SK-N-SH treated with all-trans-retinoic acid at 6 μM for 48 hours (cell line): ENCODE measurements at regions not wholly inside any gene's neighbourhood (a gene's known extent, or its start where the extent isn't known, plus 50 kb on each side); places are given as distances from the start of the nearest gene placed in this dataset.

Experiments used
- ATAC-seq: fragments of 200-7000 bp; cut with Tn5 transposase; 3 replicates; pipeline ENCODE4 v1.9.1; 2020; ENCODE audit warnings: mild to moderate bottlenecking, moderate library complexity
- ARNTL ChIP-seq: fragments of 450-650 bp; formaldehyde crosslinking; IDR thresholded peaks from 2 replicates; pipeline ENCODE4 v1.5.0; 2020; ENCODE audit warnings: low read depth, mild to moderate bottlenecking, moderate library complexity, borderline replicate concordance
- BACH2 ChIP-seq: fragments of 250-450 bp; sonication (Bioruptor Pico); IDR thresholded peaks from 2 replicates; pipeline ENCODE4 v1.9.0; 2021; ENCODE audit warnings: mild to moderate bottlenecking, borderline replicate concordance
- CSDC2 ChIP-seq: fragments of 250-450 bp; sonication (Bioruptor Pico); IDR thresholded peaks from 2 replicates; pipeline ENCODE4 v1.5.0; 2020; ENCODE audit warnings: mild to moderate bottlenecking, moderate library complexity
- ESRRG ChIP-seq: fragments of 250-450 bp; sonication (Bioruptor Pico); IDR thresholded peaks from 2 replicates; pipeline ENCODE4 v1.6.1; 2021; ENCODE audit warnings: mild to moderate bottlenecking
- GLIS3 ChIP-seq: fragments of 250-450 bp; sonication (Bioruptor Pico); IDR thresholded peaks from 2 replicates; pipeline ENCODE4 v1.5.0; 2020; ENCODE audit warnings: mild to moderate bottlenecking, moderate library complexity
- ISL1 ChIP-seq: fragments of 250-450 bp; sonication (Bioruptor Pico); IDR thresholded peaks from 2 replicates; pipeline ENCODE4 v2.1.2; 2022; ENCODE audit warnings: mild to moderate bottlenecking, moderate library complexity
- OSR1 ChIP-seq: fragments of 250-450 bp; sonication (Bioruptor Pico); IDR thresholded peaks from 2 replicates; pipeline ENCODE4 v1.8.0; 2022; ENCODE audit warnings: moderate library complexity, mild to moderate bottlenecking, inconsistent platforms
- PPARA ChIP-seq: fragments of 250-450 bp; sonication (Bioruptor Pico); IDR thresholded peaks from 2 replicates; pipeline ENCODE4 v1.5.0; 2020; ENCODE audit warnings: mild to moderate bottlenecking, borderline replicate concordance
- RARB ChIP-seq: fragments of 250-450 bp; sonication (Bioruptor Pico); IDR thresholded peaks from 2 replicates; pipeline ENCODE4 v1.8.0; 2021; ENCODE audit warnings: mild to moderate bottlenecking, moderate library complexity
- SNAI2 ChIP-seq: fragments of 250-450 bp; sonication (Bioruptor Pico); IDR thresholded peaks from 2 replicates; pipeline ENCODE4 v1.5.0; 2020; ENCODE audit warnings: mild to moderate bottlenecking, moderate library complexity
- TOX ChIP-seq: fragments of 250-450 bp; sonication (Bioruptor Pico); IDR thresholded peaks from 2 replicates; pipeline ENCODE4 v1.8.0; 2021; ENCODE audit warnings: mild to moderate bottlenecking, moderate library complexity, borderline replicate concordance
- ZC3H10 ChIP-seq: fragments of 250-450 bp; sonication (Bioruptor Pico); IDR thresholded peaks from 2 replicates; pipeline ENCODE4 v1.5.1; 2021; ENCODE audit warnings: mild to moderate bottlenecking, moderate library complexity
- ZFP3 ChIP-seq: fragments of 250-450 bp; sonication (Bioruptor Pico); IDR thresholded peaks from 2 replicates; pipeline ENCODE4 v1.5.0; 2020; ENCODE audit warnings: mild to moderate bottlenecking, moderate library complexity
- ZFP30 ChIP-seq: fragments of 450-650 bp; formaldehyde crosslinking; IDR thresholded peaks from 2 replicates; pipeline ENCODE4 v1.5.0; 2022; ENCODE audit warnings: mild to moderate bottlenecking, moderate library complexity
- ZNF565 ChIP-seq: fragments of 450-650 bp; formaldehyde crosslinking; conservative IDR thresholded peaks from 2 replicates; pipeline ENCODE4 v1.5.0; 2020; ENCODE audit warnings: low read depth, mild to moderate bottlenecking, moderate library complexity
- ZNF70 ChIP-seq: fragments of 450-650 bp; formaldehyde crosslinking; IDR thresholded peaks from 2 replicates; pipeline ENCODE4 v1.5.0; 2020; ENCODE audit warnings: mild to moderate bottlenecking, moderate library complexity
- ZNF8 ChIP-seq: fragments of 450-650 bp; formaldehyde crosslinking; IDR thresholded peaks from 2 replicates; pipeline ENCODE4 v1.5.0; 2020; ENCODE audit warnings: mild to moderate bottlenecking, moderate library complexity
- TF ChIP-seq, protein P1 (sequence below): fragments of 250-450 bp; sonication (Bioruptor Pico); IDR thresholded peaks from 2 replicates; pipeline ENCODE4 v1.5.1; 2021; ENCODE audit warnings: mild to moderate bottlenecking, moderate library complexity
- TF ChIP-seq, protein P2 (sequence below): fragments of 250-450 bp; sonication (Bioruptor Pico); IDR thresholded peaks from 2 replicates; pipeline ENCODE4 v1.5.0; 2020; ENCODE audit warnings: mild to moderate bottlenecking, moderate library complexity
- TF ChIP-seq, protein P3 (sequence below): fragments of 250-450 bp; sonication (Bioruptor Pico); IDR thresholded peaks from 2 replicates; pipeline ENCODE4 v1.5.1; 2020; ENCODE audit warnings: low read depth, mild to moderate bottlenecking, moderate library complexity
- TF ChIP-seq, protein P4 (sequence below): fragments of 250-450 bp; sonication (Bioruptor Pico); IDR thresholded peaks from 2 replicates; pipeline ENCODE4 v1.8.0; 2021; ENCODE audit warnings: low read depth, mild to moderate bottlenecking, moderate library complexity, borderline replicate concordance
- TF ChIP-seq, protein P5 (sequence below): fragments of 250-450 bp; sonication (Bioruptor Pico); IDR thresholded peaks from 2 replicates; pipeline ENCODE4 v1.8.0; 2020; ENCODE audit warnings: mild to moderate bottlenecking, moderate library complexity, borderline replicate concordance

DNA sequence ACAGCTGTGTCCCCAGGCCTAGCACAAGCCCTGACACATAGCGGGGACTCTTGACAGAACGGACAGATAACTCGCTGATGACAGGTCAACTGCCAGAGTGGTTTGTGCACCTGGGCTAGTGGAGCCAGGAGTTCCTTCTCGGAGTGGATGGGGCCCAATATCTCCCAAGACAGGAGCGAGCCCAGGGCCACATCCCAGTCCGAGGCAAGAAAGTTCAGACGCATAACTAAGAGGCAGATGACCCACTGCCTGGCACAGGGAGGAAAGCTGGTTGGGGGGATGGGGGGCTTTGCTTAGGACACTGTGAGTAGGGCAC, 69.6 kb upstream of the ZNF479 start:
- TF ChIP-seq GLIS3 (CRISPR knock-in tag) = no peak
- TF ChIP-seq, protein P1, sequence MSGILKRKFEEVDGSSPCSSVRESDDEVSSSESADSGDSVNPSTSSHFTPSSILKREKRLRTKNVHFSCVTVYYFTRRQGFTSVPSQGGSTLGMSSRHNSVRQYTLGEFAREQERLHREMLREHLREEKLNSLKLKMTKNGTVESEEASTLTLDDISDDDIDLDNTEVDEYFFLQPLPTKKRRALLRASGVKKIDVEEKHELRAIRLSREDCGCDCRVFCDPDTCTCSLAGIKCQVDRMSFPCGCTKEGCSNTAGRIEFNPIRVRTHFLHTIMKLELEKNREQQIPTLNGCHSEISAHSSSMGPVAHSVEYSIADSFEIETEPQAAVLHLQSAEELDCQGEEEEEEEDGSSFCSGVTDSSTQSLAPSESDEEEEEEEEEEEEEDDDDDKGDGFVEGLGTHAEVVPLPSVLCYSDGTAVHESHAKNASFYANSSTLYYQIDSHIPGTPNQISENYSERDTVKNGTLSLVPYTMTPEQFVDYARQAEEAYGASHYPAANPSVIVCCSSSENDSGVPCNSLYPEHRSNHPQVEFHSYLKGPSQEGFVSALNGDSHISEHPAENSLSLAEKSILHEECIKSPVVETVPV (CRISPR knock-in tag) = no peak
- no peak for TF ChIP-seq ZNF565
- no peak for TF ChIP-seq ZFP30 (CRISPR knock-in tag)
- no peak for TF ChIP-seq ARNTL (CRISPR knock-in tag)
- no peak for TF ChIP-seq ZNF8 (CRISPR knock-in tag)
- no peak for TF ChIP-seq ESRRG (CRISPR knock-in tag)
- no peak for TF ChIP-seq ISL1 (CRISPR knock-in tag)
- TF ChIP-seq BACH2 = no peak
- TF ChIP-seq ZC3H10 = no peak
- TF ChIP-seq, protein P2, sequence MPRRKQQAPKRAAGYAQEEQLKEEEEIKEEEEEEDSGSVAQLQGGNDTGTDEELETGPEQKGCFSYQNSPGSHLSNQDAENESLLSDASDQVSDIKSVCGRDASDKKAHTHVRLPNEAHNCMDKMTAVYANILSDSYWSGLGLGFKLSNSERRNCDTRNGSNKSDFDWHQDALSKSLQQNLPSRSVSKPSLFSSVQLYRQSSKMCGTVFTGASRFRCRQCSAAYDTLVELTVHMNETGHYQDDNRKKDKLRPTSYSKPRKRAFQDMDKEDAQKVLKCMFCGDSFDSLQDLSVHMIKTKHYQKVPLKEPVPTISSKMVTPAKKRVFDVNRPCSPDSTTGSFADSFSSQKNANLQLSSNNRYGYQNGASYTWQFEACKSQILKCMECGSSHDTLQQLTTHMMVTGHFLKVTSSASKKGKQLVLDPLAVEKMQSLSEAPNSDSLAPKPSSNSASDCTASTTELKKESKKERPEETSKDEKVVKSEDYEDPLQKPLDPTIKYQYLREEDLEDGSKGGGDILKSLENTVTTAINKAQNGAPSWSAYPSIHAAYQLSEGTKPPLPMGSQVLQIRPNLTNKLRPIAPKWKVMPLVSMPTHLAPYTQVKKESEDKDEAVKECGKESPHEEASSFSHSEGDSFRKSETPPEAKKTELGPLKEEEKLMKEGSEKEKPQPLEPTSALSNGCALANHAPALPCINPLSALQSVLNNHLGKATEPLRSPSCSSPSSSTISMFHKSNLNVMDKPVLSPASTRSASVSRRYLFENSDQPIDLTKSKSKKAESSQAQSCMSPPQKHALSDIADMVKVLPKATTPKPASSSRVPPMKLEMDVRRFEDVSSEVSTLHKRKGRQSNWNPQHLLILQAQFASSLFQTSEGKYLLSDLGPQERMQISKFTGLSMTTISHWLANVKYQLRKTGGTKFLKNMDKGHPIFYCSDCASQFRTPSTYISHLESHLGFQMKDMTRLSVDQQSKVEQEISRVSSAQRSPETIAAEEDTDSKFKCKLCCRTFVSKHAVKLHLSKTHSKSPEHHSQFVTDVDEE (CRISPR knock-in tag) = no peak
- TF ChIP-seq, protein P3, sequence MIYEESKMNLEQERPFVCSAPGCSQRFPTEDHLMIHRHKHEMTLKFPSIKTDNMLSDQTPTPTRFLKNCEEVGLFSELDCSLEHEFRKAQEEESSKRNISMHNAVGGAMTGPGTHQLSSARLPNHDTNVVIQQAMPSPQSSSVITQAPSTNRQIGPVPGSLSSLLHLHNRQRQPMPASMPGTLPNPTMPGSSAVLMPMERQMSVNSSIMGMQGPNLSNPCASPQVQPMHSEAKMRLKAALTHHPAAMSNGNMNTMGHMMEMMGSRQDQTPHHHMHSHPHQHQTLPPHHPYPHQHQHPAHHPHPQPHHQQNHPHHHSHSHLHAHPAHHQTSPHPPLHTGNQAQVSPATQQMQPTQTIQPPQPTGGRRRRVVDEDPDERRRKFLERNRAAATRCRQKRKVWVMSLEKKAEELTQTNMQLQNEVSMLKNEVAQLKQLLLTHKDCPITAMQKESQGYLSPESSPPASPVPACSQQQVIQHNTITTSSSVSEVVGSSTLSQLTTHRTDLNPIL (CRISPR knock-in tag) = no peak
- no peak for TF ChIP-seq ZFP3 (CRISPR knock-in tag)
- TF ChIP-seq CSDC2 (CRISPR knock-in tag) = no peak
- no peak for TF ChIP-seq PPARA
- ATAC-seq = no peak

DNA sequence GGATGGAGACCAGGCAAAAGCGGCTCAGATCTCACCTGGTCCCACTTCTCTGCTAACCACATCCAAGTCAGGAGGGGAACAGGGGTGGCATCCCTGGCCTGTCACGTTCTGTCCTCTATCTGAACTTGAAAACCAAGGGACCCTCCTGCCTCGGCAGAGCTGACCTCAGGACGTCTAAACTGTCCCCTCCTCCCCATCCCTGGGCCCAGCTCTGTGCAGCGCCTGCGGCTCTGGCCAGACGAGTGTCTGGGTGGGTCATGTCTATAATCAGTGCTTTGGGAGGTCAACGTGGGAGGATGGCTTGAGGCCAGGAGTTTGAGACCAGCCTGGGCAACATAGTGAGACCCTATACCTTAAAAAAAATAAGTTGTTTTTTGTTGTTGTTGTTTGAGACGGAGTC, 70.0 kb upstream of the ZNF479 start:
- TF ChIP-seq CSDC2 (CRISPR knock-in tag) (no peak), BACH2 (no peak), PPARA (no peak), ZFP30 (CRISPR knock-in tag) (no peak), TOX (no peak), OSR1 (CRISPR knock-in tag) (no peak), SNAI2 (CRISPR knock-in tag) (no peak), RARB (no peak), ZNF8 (CRISPR knock-in tag) (no peak), ZNF70 (CRISPR knock-in tag) (no peak), ZC3H10 (no peak), ESRRG (CRISPR knock-in tag) (no peak), ARNTL (CRISPR knock-in tag) (no peak), GLIS3 (CRISPR knock-in tag) (no peak)
- TF ChIP-seq, protein P2 (CRISPR knock-in tag) = no peak
- TF ChIP-seq, protein P1 (CRISPR knock-in tag) = no peak
- TF ChIP-seq, protein P3 (CRISPR knock-in tag) = no peak
- TF ChIP-seq, protein P4, sequence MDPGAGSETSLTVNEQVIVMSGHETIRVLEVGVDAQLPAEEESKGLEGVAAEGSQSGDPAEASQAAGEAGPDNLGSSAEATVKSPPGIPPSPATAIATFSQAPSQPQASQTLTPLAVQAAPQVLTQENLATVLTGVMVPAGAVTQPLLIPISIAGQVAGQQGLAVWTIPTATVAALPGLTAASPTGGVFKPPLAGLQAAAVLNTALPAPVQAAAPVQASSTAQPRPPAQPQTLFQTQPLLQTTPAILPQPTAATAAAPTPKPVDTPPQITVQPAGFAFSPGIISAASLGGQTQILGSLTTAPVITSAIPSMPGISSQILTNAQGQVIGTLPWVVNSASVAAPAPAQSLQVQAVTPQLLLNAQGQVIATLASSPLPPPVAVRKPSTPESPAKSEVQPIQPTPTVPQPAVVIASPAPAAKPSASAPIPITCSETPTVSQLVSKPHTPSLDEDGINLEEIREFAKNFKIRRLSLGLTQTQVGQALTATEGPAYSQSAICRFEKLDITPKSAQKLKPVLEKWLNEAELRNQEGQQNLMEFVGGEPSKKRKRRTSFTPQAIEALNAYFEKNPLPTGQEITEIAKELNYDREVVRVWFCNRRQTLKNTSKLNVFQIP (CRISPR knock-in tag) = no peak
- TF ChIP-seq, protein P5, sequence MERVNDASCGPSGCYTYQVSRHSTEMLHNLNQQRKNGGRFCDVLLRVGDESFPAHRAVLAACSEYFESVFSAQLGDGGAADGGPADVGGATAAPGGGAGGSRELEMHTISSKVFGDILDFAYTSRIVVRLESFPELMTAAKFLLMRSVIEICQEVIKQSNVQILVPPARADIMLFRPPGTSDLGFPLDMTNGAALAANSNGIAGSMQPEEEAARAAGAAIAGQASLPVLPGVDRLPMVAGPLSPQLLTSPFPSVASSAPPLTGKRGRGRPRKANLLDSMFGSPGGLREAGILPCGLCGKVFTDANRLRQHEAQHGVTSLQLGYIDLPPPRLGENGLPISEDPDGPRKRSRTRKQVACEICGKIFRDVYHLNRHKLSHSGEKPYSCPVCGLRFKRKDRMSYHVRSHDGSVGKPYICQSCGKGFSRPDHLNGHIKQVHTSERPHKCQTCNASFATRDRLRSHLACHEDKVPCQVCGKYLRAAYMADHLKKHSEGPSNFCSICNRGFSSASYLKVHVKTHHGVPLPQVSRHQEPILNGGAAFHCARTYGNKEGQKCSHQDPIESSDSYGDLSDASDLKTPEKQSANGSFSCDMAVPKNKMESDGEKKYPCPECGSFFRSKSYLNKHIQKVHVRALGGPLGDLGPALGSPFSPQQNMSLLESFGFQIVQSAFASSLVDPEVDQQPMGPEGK (CRISPR knock-in tag) = no peak
- ATAC-seq = no peak
